Adipocyte (in vitro differentiated cells): ENCODE measurements at regions not wholly inside any gene's neighbourhood (a gene's known extent, or its start where the extent isn't known, plus 50 kb on each side); places are given as distances from the start of the nearest gene placed in this dataset.

Experiments used
- DNase-seq: peaks from one replicate; pipeline ENCODE4 v3.0.0-alpha.2; 2015; ENCODE audit warnings: low read depth
- H3K27me3 ChIP-seq: replicated peaks from 2 replicates; pipeline ENCODE4 v1.7.0; 2013; ENCODE audit warnings: mild to moderate bottlenecking, low read length, moderate library complexity; ENCODE audit not compliant: control insufficient read depth, insufficient read depth
- H3K36me3 ChIP-seq: 2 replicates; pipeline ENCODE4 v1.7.0; 2013; ENCODE audit warnings: low read length, mild to moderate bottlenecking, moderate library complexity; ENCODE audit not compliant: control insufficient read depth, insufficient read depth, severe bottlenecking
- H3K4me1 ChIP-seq: 2 replicates; pipeline ENCODE4 v1.7.0; 2013; ENCODE audit warnings: mild to moderate bottlenecking, low read length, moderate library complexity; ENCODE audit not compliant: control insufficient read depth, insufficient read depth
- H3K4me3 ChIP-seq: 2 replicates; pipeline ENCODE4 v1.7.0; 2013; ENCODE audit warnings: mild to moderate bottlenecking, low read length, moderate library complexity
- H3K9ac ChIP-seq: 2 replicates; pipeline ENCODE4 v1.7.0; 2013; ENCODE audit warnings: mild to moderate bottlenecking, low read length, moderate library complexity
- H3K9me3 ChIP-seq: 2 replicates; pipeline ENCODE4 v1.7.0; 2013; ENCODE audit warnings: mild to moderate bottlenecking, low read length, moderate library complexity; ENCODE audit not compliant: control insufficient read depth

DNA sequence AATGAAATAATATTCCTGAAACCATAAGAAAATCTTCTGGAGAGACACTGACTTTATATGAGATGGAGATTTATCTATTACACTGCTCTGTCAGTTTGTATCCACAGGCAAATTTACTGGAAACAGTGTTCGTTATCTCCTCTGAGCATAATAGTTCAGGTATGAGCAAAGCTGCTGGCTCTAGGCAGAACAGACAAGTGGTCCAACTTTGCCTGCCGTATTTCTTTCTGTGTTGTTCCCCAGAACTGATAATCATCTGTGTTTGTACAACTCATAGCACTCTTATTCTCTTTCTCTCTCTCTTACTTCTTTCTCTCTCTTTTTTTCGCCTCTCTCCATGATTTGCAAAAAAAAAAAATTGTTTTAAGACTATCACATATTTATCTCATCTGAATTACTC is 623.8 kb upstream of the CHORDC1 start:
- Histone ChIP-seq H3K4me3 (no peak overlapping the region), H3K36me3 (no peaks in the 10 kb centered on the region), H3K9me3 (no peaks in the 10 kb centered on the region), H3K4me1 (no peaks in the 10 kb centered on the region), H3K27me3 (no peaks in the 10 kb centered on the region), H3K9ac (no peak overlapping the region)
- no peak for DNase-seq

DNA sequence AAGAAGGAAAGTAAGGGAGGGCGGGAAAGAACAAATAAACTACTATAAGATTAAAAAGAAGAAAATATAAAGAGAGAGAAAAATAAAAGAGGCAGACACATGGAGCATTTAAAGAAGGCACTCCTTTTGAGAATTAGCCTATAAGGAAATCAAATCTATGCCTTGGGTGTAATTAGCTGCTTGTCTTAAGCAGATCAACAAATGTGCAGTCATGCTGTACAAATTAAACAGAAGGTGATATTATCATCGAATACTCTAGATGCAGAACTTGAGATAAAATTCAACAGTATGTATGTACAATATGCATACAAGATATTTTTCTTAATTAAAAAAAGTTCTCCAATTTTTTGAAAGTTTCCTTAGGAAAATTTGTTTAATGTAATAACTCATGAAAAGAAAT is 623.0 kb upstream of the CHORDC1 start:
- H3K27me3 ChIP-seq: no peaks in the 10 kb centered on the region
- no peaks in the 10 kb centered on the region for H3K4me1 ChIP-seq
- no peak overlapping the region for H3K9ac ChIP-seq
- H3K9me3 ChIP-seq: no peaks in the 10 kb centered on the region
- DNase-seq: no peak
- no peak overlapping the region for H3K4me3 ChIP-seq
- no peaks in the 10 kb centered on the region for H3K36me3 ChIP-seq

GRCh38 chr11:90845126-90845525 is 622.3 kb upstream of the CHORDC1 start:
- no peaks in the 10 kb centered on the region for H3K9me3 ChIP-seq
- no peak for DNase-seq
- no peaks in the 10 kb centered on the region for H3K36me3 ChIP-seq
- H3K9ac ChIP-seq: no peak overlapping the region
- no peaks in the 10 kb centered on the region for H3K4me1 ChIP-seq
- H3K4me3 ChIP-seq: no peak overlapping the region
- H3K27me3 ChIP-seq: no peaks in the 10 kb centered on the region

- Histone ChIP-seq H3K9ac (no peak overlapping the region), H3K4me1 (no peaks in the 10 kb centered on the region), H3K9me3 (no peaks in the 10 kb centered on the region), H3K27me3 (no peaks in the 10 kb centered on the region), H3K36me3 (no peaks in the 10 kb centered on the region), H3K4me3 (no peak overlapping the region)
- no peak for DNase-seq
Observed at GRCh38 chr11:90844041-90844440, 621.2 kb upstream of the CHORDC1 start.

- DNase-seq: no peak
- H3K27me3 ChIP-seq: no peaks in the 10 kb centered on the region
- no peaks in the 10 kb centered on the region for H3K4me1 ChIP-seq
- no peak overlapping the region for H3K9ac ChIP-seq
- H3K9me3 ChIP-seq: no peaks in the 10 kb centered on the region
- no peak overlapping the region for H3K4me3 ChIP-seq
- no peaks in the 10 kb centered on the region for H3K36me3 ChIP-seq
Observed at GRCh38 chr11:90842681-90843080, 619.8 kb upstream of the CHORDC1 start.

GRCh38 chr11:90840071-90840470 is 617.2 kb upstream of the CHORDC1 start:
- Histone ChIP-seq H3K9ac (no peak overlapping the region), H3K27me3 (no peaks in the 10 kb centered on the region), H3K9me3 (no peaks in the 10 kb centered on the region), H3K36me3 (no peaks in the 10 kb centered on the region), H3K4me3 (no peak overlapping the region), H3K4me1 (no peaks in the 10 kb centered on the region)
- DNase-seq: no peak

- no peaks in the 10 kb centered on the region for H3K27me3 ChIP-seq
- no peaks in the 10 kb centered on the region for H3K36me3 ChIP-seq
- H3K9me3 ChIP-seq: no peaks in the 10 kb centered on the region
- H3K9ac ChIP-seq: no peak overlapping the region
- H3K4me1 ChIP-seq: no peaks in the 10 kb centered on the region
- no peak for DNase-seq
- H3K4me3 ChIP-seq: no peak overlapping the region
Observed at GRCh38 chr11:90836031-90836430, 613.2 kb upstream of the CHORDC1 start.

DNA sequence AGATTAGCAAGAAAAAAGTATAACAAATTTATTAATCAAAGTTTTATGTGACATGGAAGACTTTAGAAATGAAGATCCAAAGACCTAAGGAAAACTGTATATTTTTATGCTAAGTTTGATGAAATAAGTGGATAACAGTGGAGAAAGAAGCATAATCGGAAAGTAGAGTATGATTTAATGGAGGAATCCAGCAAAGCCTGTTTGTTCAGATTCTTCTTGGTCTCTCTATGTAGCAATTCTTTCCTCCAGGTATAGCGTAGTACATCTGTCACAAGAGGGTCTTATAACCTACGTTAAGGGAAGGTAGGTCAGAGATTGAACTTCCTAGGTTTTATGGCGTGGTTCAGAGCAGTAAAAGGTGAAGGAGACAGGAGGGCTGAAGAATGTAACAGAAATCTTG is 600.6 kb upstream of the CHORDC1 start:
- H3K36me3 ChIP-seq: no peaks in the 10 kb centered on the region
- H3K27me3 ChIP-seq: no peaks in the 10 kb centered on the region
- no peaks in the 10 kb centered on the region for H3K4me1 ChIP-seq
- H3K4me3 ChIP-seq: no peak overlapping the region
- H3K9me3 ChIP-seq: no peaks in the 10 kb centered on the region
- H3K9ac ChIP-seq: no peak overlapping the region
- DNase-seq: no peak

- H3K27me3 ChIP-seq: no peaks in the 10 kb centered on the region
- DNase-seq: no peak
- H3K9me3 ChIP-seq: no peaks in the 10 kb centered on the region
- no peak overlapping the region for H3K4me3 ChIP-seq
- no peak overlapping the region for H3K9ac ChIP-seq
- no peaks in the 10 kb centered on the region for H3K36me3 ChIP-seq
- H3K4me1 ChIP-seq: no peaks in the 10 kb centered on the region
Observed at GRCh38 chr11:90822996-90823395, 600.1 kb upstream of the CHORDC1 start.

DNA sequence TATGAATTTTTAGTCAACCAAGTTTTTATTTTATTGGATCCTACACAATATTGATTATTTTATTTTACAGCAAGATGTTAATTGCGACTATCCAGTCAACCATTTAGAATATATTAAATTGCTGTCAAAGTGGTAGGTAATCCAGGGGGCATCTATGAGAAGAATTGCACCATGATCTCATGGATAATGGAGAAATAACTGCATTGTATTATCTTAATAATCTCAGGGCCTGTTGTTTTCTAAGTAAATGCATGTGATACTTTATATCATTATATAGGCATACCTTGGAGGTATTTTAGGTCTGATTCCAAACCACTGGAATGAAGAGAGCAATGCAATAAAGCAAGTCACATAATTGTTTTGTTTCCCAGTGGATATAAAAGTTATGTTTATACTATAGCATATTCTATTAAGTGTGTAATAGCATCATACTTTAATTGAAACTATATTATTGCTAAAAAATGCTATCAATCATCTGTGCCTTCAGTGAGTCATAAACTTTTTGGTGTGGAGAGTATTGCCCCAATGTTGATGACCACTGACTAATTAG is 595.4 kb upstream of the CHORDC1 start:
- H3K4me1 ChIP-seq: no peaks in the 10 kb centered on the region
- no peaks in the 10 kb centered on the region for H3K27me3 ChIP-seq
- no peak overlapping the region for H3K4me3 ChIP-seq
- no peak overlapping the region for H3K9ac ChIP-seq
- no peaks in the 10 kb centered on the region for H3K9me3 ChIP-seq
- H3K36me3 ChIP-seq: no peaks in the 10 kb centered on the region
- DNase-seq: no peak

DNA sequence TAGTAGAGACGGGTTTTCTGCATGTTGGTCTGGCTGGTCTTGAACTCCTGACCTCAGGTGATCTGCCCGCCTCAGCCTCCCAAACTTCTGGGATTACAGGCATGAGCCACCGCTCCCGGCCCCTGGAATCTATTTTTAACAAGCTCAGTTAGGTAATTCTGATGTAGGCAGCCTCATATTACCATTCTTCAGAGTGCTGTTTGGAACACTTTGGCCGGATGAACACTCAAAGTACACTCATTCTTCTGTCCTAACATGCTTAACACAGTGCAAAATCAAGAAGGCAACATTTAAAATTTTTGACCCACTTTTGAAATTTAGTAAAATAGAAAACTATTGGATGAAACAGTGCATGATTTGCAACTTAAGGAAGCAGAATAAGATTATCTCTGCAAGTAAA is 586.7 kb upstream of the CHORDC1 start:
- H3K4me1 ChIP-seq: no peaks in the 10 kb centered on the region
- no peaks in the 10 kb centered on the region for H3K9me3 ChIP-seq
- no peak for DNase-seq
- no peak overlapping the region for H3K9ac ChIP-seq
- H3K36me3 ChIP-seq: no peaks in the 10 kb centered on the region
- no peaks in the 10 kb centered on the region for H3K27me3 ChIP-seq
- no peak overlapping the region for H3K4me3 ChIP-seq

- Histone ChIP-seq H3K9me3 (no peaks in the 10 kb centered on the region), H3K27me3 (no peaks in the 10 kb centered on the region), H3K4me1 (no peaks in the 10 kb centered on the region), H3K4me3 (no peak overlapping the region), H3K9ac (no peak overlapping the region), H3K36me3 (no peaks in the 10 kb centered on the region)
- DNase-seq: no peak
Observed at GRCh38 chr11:90805172-90805571, 582.3 kb upstream of the CHORDC1 start.
